ENCODE measurements at regions not wholly inside any gene's neighbourhood (a gene's known extent, or its start where the extent isn't known, plus 50 kb on each side); places are given as distances from the start of the nearest gene placed in this dataset.

DNA sequence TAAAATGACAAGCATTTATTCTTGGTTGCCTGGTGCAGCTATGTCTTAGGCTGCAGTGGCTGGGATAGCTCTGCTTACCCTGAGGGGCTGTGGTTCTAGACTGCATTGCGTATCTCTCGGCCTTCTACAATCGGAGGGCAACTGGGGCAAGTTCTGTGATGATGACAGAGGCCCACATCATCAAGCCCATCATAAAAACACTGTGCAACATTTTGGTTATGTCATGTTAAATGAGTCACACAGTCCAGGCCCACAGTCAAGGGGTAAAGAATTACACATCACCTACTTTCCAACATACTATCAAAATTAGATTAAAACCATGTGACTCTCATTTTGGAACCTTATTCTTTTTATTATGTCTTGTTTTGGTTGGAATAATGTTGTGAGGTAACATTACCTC is 120.2 kb upstream of the GUCY1A1 start:
- DNase-seq, result no peak

DNA sequence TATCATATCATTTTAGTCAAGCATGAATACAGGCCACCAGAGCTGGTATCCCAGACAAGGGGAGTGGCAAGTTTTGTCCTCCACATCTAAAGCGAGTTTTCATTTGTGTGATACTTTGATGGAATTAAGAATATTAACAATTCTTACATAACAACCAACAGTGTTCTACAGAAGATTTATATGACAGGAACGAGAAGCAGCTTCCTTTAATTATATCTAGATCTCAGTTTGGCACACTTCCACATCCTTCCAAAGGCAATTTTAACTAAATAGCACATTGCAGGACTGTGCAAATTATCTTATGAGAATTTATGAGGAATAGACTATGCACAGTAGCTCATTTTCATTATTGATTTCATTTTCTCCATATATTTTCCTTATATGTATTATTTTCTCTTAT is 121.2 kb upstream of the GUCY1A1 start:
- no peak for DNase-seq

DNA sequence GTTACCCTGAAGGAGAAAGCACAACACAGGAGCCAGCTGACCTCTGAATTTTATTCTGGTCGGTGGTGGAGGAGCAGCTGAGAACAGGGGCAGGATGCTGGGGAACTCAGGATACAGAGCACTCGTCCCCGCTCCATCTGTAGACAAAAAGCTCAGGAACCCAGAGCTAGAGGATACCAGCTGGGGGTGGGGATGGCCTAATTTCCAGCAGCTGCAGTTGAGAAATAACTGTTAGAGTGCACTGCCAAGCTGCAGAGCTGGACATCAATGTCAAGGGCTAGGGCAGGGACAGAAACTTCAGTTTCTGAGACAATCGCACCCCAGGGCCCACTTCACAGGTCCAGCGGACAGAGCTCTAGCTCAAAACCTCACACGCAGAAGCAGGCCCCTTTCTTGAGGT is 122.1 kb upstream of the GUCY1A1 start:
- no peak for DNase-seq

DNA sequence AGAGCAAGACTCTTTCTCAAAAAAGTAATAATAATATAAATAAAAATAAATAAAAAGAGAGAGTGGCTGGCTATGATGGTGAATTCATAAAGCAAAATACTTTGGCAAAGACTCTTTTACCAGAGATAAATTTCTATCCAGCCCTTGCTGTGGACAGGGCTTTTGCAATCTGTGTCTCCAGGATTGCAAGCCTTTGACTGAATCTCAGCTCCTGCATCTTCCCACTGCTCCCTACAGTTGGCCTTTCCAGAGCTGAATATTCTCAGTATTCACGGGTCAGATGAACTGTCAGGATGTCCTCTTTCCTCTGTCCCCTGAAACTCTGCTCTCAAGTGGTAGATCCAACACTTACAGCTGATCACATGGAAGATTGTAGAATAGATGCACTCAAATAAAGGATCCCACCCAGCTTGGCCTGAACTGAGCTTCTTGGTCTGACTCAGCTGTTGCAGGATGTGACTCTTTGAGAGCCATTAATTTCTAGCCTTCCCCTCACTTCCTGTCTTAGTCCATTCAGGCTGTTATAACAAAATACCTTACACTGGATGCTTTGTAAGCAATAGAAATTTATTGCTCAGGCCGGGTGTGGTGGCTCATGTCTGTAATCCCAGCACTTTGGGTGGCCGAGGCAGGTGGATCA is 123.4 kb upstream of the GUCY1A1 start:
- DNase-seq, result no peak

DNA sequence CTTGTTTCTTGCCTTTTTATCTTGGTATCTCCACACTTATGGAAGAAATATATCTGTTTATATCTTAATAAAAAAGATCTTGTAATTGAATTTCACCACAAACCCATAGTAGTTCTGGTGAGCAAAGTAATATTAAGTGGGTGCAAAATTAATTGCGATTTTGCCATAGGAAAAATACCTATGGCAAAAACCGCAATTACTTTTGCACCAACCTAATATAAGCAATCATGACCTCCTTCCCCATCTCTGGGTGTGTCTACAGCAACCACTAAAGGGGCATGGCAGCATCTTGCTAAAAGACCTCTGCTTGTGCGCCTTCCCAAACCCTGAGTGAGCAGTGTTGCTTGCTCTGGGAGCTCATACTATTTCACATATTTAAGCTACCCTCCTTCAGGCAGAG is 124.2 kb upstream of the GUCY1A1 start:
- no peak for DNase-seq

DNA sequence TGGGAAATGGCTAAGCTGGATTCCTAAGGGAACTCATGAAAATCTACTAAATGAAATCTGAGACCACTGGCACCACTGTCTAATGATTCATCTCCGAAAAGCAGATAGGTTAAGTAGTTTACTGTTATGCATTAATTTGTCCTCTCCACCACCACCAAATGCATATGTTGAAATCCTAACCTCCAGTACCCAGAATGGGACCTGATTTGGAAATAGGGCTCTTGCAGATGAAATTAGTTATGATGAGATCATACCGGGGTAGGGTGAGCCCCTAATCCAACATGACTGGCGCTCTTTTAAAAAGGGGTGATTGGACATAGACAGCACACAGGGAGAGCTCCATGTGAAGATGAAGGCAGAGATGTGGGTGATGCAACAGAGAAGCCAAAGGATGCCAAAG is 124.9 kb upstream of the GUCY1A1 start:
- no peak for DNase-seq

DNA sequence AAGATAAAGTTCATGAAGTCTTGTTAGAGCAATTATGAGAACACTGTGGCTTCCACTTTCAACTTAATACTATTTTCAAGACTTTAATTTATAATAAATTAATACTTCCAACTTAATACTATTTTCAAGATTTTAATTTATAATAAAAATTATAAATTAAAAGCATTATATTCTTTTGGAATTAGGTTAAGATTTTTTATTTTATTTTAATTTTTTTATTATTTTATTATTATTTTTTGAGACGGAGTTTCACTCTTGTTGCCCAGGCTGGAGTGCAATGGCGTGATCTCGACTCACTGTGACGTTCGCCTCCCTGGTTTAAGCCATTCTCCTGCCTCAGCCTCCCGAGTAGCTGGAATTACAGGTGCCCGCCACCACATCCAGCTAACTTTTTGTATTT is 126.0 kb upstream of the GUCY1A1 start:
- DNase-seq, result no peak

DNA sequence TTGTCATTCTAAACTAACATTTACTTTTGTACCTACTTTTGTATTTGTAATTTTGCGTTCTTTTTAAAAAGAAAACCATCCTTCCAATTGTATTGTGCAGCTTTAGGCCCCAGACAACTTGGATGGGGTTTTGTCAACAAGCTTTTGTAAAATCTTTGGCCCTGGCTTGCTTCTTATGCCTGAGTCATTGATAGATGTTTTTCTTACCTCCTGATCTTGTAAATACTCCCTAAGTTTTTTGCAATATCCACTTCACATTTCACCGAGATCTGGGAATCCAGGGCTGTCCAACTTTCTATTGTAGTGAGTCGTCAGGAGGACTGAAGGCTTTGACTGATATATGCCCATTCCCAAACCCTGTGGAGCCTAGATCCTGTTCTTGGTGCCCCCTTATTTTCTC is 126.9 kb upstream of the GUCY1A1 start:
- DNase-seq, result no peak

DNA sequence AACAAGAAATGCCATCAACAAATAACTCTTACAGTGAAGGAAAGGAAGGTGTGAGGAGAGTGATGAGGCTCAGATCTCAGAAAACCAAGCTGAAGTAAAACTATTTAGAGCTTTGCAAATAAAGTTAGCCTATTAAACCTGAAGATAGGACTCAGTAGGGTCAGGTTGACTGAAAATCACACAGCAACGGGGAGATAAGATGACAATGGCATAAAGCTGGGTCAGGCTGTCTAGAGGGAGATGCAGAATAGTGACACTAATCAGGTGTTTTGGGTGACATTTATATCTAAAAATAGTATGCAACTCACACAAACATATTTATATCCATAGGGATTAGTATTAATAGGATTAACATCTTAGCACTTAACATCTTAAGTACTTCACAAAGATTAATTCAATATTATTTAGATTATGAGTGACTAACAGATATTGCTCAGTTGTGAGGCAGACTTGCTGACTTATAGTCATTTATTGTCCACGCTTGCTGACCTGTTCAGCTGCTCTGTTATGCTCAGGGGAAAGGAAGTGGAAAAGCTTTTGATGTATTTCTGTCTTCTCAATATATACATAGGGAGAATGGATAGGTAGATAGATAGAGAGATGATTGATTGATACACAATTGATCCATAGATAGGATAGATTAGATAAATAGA is 130.7 kb upstream of the GUCY1A1 start:
- DNase-seq, result no peak

DNA sequence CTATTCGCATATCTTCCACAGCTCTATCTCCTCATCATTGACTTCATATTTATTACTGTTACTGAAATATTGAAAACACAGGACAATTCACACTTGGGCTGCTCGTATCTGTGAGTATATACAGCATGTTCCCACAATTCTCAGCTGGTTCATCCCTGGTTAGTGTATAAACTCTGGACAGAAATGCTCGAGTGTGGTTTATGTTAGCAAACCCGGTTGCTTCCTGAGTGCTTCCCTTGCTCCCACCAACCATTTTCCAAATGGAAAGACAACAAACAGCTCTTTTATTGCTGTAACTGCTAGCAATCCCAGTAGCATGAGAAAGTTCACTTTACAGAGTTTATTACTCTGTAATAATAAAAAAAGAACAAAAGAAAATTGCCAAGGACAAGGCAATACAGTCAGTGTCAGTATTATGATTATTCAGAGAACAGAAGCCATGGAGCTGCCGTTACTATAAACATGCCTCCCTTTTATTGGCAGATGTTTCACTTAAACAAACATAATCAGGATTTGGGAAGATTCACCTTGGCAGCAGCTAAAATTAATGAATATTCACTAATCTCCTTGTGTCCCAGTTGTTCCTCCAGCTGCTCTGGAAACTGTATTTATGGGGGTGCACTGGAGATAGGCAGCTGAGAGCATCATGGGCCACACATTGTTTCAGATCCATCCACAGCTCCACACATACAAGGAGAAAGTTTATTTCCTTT is 134.1 kb upstream of the GUCY1A1 start:
- DNase-seq, result no peak

DNA sequence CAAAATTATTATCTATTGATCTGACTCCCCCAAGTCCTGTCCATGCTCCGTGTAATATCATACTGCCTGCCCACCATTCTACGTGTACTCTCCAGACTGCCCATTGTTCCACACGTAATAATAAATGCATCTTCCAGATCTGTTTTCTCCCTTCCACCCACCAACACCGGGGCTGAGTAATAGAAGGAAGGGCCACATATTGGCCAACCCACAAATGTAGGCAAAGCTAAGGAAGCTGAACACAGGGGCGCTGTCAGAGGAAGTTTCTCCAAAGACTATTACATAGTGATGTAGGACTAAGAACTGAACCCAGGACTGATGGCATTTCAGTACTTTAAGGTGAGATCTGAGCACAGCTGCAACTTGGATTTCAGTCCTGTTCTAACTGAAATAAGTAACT is 135.8 kb upstream of the GUCY1A1 start:
- DNase-seq, result no peak

DNA sequence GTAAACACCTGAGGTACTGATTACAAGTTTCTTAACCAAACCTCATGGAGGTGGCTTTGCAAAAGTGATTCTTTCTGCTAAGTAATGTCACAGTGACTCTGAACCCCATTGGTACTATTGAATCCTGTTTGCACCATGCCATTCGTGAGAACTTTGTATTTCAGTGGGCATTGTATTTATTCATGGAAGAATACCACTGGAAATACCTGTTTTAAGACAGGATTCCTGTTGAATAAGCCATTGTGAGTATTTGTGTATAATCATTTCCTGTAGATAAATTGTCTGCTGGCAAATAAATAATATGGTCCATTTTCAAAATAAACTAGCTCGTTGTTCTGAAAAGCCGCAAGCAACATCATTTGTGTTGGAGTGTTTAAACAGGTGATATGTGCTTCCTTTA is 136.4 kb upstream of the GUCY1A1 start:
- no peak for DNase-seq

DNA sequence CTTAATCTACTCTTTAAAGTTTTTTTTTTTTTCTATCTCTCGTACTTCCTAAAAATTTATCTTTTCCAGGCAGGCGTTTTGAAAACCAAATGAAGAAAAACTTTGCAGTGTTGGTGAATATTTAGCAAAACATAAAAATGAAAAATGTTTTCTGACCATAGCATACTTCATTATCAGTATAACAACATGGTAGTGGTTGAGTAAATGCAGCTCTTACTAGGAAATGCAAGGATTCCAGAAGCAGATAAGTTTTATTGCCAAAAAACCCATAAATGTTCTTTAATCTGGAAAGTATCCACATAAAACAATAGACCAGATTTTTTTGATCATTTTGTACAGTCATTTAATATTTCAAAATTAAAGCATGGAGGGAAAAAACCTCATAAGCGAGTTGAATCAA is 136.9 kb upstream of the GUCY1A1 start:
- no peak for DNase-seq

DNA sequence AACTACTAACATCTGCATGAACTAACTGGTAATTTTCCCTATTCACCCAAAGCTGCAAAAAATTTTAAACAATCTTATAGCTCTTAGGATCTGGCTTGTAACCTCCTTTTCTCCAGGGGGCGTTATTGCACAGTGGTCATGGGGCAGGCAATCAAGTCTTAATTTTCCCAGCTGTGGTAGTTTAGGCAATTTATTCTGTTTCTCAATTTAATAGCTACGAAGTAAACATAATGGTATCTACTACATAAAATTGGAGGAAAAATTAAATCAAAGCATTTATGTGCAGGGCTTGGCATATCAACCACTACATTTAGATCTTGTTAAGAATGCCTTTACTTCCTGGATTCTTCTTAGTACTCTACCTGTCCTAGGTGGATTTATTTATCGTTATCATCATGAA is 137.4 kb upstream of the GUCY1A1 start:
- no peak for DNase-seq

DNA sequence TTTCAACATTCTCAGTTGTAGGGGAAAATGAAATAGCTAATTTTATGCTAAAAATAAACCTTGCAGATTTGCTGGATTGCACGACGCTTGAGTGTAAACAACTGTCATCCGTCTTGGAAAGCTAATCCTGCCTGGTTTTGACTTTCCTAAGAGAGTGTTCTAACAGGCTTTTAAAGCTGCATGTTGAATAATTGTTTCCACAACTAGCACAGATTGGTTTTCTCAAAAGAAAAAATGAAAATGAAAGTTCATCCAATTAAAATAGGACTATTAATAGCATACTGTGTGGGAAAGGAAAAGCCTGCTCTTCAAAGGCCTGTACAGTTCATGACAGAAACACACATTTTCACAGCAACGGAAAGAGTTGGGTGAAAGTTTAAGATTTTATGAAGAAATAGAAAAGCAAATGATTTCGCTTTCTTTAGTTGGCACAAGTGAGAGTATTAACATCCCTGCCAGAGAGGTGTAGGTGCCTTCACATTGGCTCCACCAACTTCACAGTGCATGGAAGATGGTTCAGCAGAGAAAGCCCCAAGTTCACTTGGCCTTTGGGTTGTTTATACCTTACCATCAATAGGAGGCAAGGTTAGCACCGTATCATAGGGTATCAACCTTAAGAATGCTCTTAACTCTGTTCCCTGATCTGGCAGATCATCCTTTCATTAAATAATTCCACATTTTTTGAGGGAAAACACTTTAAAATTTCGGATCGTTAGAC is 140.0 kb upstream of the GUCY1A1 start:
- no peak for DNase-seq

DNA sequence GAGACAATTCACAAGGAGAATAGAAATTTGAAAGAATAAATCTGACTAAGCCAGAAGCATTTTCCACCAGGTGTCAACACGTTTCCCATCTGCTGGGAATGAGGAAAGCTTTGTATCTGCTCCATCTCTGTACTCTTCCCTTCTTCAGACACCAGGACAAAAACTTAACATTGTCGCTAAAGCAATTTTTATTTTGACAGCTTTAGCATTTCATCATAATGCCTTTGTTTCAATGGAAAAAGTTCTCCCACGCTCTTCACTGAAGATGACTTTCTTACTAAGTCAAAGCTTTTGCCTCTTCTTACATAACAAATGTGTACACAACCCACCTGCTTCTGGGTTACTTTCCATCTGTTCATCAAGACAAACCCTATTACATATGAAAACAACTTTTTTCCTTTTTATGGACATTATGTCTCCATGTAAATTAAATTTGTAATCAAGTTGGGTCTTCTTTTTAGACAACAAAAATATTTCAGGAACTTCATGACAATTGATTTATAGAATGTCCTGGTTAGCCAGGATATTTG is 141.7 kb upstream of the GUCY1A1 start:
- no peak for DNase-seq

DNA sequence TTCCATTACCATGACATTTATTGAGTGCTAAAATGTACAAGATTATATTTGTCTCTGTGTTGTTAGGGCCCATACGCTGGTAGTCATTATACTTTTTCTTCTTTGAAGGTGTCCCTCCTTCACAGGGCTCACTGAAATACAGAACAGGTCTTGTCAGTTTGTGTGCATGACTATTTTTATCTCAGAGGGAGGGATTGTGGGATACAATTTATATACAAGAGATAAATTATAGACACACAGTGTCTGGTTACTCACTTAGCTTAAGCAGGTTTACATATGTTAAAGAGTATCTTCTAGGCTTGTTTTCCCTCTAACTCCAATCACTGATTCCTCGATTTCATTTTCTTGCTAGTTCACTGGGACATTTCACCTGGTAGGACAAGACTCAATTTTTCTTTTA is 143.3 kb upstream of the GUCY1A1 start:
- no peak for DNase-seq

DNA sequence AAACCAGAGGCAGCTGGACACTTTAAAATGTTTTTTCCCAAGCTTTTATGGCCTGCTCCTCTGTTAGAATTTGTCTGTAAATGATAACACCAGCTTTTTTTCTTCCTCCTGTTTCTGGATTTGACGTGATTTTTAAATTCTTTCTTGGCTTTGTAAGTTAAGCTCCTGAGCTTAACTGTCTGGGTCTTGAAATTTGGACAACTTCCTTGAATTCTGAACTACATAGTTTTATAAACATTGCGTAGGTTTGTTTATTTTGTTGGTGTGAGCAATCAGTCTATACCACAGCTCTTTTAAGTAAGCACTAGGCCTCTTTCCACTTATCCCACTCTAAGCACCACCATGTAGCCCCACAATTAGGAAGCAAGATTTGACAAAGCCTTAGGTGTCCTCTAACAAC is 144.4 kb upstream of the GUCY1A1 start:
- no peak for DNase-seq

DNA sequence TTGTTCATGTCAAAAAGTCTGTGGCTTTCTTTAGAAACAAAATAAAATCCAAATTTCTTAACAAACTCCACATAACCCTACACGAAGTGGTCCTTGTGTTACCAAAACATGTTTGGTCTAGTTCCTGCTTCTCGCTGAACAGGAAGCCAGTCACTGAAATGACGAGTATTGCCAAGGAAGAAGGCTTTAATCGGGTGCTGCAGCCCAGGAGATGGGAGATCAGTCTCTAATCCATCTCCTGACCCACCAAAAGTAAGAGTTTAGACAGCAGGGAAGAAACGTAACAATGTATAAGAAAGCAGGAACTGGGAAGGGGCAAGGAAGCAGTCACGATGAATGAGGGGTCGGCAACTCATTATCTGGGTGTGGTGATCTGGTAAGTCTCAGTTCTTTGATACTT is 144.6 kb upstream of the MAP9 start:
- no peak for DNase-seq

DNA sequence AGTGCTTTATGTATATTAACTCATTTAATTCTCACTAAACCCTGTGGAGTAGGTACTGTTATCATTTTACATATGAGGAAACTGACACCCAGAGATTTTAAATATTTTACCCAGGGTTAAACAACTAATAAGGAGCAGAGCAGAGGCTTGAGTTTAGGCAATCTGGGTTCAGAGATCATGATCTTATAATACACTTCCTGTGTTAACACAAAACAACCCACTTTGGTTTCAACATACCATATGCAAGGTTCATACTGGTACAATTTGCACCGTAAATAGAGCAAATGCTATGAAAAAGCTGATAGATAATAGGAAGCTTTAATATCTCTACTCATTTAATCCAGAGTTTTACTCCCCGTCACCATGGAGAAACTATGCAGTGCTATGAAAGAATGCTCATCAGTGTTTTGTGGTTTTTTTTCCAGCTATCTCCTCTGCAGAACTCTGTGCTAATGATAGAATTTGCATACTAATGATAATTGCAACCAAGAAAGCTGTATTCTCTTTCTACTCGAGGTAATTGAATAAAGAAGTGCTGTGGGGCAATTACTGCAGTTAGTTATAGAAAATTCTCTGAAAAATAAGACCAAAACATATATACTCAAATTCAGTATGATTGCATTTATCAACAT is 138.8 kb upstream of the MAP9 start:
- DNase-seq, result no peak

DNA sequence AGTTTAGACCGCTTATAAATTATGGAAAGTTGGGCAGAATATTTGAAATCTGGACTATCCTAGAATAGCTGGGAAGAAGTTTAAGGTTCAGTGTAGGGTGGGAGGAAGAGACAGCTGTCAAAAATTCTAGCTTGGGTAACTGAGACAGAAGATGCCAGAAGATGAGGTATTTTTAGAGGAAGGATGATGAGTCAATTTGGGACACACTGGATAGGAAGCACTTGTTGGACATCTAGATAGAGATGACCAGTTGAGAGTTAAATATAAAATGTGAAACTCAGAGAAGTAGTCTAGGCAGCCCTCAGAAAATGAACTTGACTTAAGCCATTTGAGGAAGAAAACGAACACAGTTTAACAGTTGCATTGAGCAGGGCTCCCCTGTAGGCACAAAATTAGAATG is 137.9 kb upstream of the MAP9 start:
- no peak for DNase-seq

DNA sequence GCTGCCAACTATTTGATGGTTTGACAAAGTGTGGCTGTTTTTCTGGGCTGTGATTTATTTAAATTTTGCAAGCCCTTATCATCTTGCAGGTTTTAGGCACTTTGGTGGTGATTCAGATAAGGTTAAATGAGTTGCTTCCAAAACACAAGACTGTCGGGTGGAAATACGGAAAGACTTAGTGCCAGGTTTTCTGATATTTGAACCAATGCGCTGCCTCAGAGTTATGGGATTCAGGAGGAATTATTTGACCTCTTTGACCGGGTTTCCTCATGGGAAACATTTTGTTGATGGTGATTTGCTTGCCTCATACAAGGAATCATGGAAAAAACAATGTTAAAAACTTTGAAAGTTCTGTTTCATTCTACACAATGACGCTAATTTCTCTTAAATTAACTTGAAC is 136.1 kb upstream of the MAP9 start:
- no peak for DNase-seq

DNA sequence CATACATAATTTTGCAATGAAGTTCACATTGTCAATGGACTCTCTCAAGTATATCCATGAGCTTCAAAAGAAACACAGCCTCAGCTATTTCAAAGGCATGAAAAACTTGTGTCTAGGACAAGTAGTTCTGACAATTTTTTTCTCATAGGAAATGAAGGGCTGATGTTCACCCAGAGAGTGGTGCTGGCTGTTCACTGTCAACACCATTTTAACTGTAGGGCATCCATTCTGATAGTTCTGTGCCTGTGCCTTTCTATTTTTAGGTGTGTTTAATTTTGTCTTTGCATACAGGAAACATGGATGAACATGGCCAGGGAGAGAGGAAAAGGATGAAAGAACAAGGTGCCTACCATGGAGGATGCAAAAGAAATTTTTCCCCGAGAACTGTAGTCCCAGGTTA is 135.3 kb upstream of the MAP9 start:
- DNase-seq, result no peak

All from NCI-H1105 (cell line).